Skeletal muscle cell (primary cell): ENCODE measurements at regions not wholly inside any gene's neighbourhood (a gene's known extent, or its start where the extent isn't known, plus 50 kb on each side); places are given as distances from the start of the nearest gene placed in this dataset.
"Not testable (repeated sequence)": the region's sequence is repeated elsewhere in the genome, so short reads cannot be mapped to it uniquely, and the experiment has no call there.

Experiments
- DNase-seq: peaks from one replicate; pipeline ENCODE4 v3.0.0-alpha.2; 2010; ENCODE audit warnings: low read depth
- H3K4me3 ChIP-seq: 2 replicates; pipeline ENCODE4 v1.5.1; 2011; ENCODE audit warnings: low read depth, mild to moderate bottlenecking, control low read depth, low read length, moderate library complexity

GRCh38 chr16:61465285-61465684 lies 571.0 kb downstream of the CDH8 start:
- DNase-seq = no peak
- H3K4me3 ChIP-seq = no peak overlapping the region

GRCh38 chr16:61460020-61460419 lies 576.2 kb downstream of the CDH8 start:
- H3K4me3 ChIP-seq = no peak overlapping the region
- DNase-seq = no peak

GRCh38 chr16:61435346-61435745 lies 600.9 kb downstream of the CDH8 start:
- H3K4me3 ChIP-seq = no peak overlapping the region
- no peak for DNase-seq

- H3K4me3 ChIP-seq = no peak overlapping the region
- DNase-seq = no peak
Observed at GRCh38 chr16:61432421-61432820, 603.8 kb downstream of the CDH8 start.

- DNase-seq = no peak
- H3K4me3 ChIP-seq = no peak overlapping the region
Observed at GRCh38 chr16:61421111-61421510, 615.1 kb downstream of the CDH8 start.

GRCh38 chr16:61419791-61420190 lies 616.4 kb downstream of the CDH8 start:
- no peak for DNase-seq

GRCh38 chr16:61418802-61419201 lies 617.4 kb downstream of the CDH8 start:
- DNase-seq, H3K4me3 ChIP-seq: not testable (repeated sequence)

More at GRCh38 chr16:61419791-61420190, 616.4 kb downstream of the CDH8 start:
- H3K4me3 ChIP-seq = no peak overlapping the region

GRCh38 chr16:61415126-61415525 lies 621.1 kb downstream of the CDH8 start:
- DNase-seq = no peak
- no peak overlapping the region for H3K4me3 ChIP-seq

- DNase-seq = no peak
- H3K4me3 ChIP-seq = no peak overlapping the region
Observed at GRCh38 chr16:61413021-61413420, 623.2 kb downstream of the CDH8 start.

- H3K4me3 ChIP-seq = no peak overlapping the region
- no peak for DNase-seq
Observed at GRCh38 chr16:61412562-61412961, 623.7 kb downstream of the CDH8 start.

GRCh38 chr16:61409604-61410003 lies 626.6 kb downstream of the CDH8 start:
- no peak for DNase-seq
- no peak overlapping the region for H3K4me3 ChIP-seq

GRCh38 chr16:61403386-61403785 lies 632.9 kb downstream of the CDH8 start:
- no peak overlapping the region for H3K4me3 ChIP-seq
- DNase-seq = no peak

GRCh38 chr16:61391896-61392295 lies 644.3 kb downstream of the CDH8 start:
- H3K4me3 ChIP-seq = no peak overlapping the region
- DNase-seq = no peak

- H3K4me3 ChIP-seq = no peak overlapping the region
- no peak for DNase-seq
Observed at GRCh38 chr16:61390965-61391637, 645.1 kb downstream of the CDH8 start.

- no peak for DNase-seq
Observed at GRCh38 chr16:61385392-61386071, 650.7 kb downstream of the CDH8 start.

GRCh38 chr16:61382435-61382834 lies 653.8 kb downstream of the CDH8 start:
- H3K4me3 ChIP-seq = no peak overlapping the region
- no peak for DNase-seq

More at GRCh38 chr16:61385392-61386071, 650.7 kb downstream of the CDH8 start:
- no peak overlapping the region for H3K4me3 ChIP-seq

- no peak overlapping the region for H3K4me3 ChIP-seq
- DNase-seq = no peak
Observed at GRCh38 chr16:61379311-61379710, 656.9 kb downstream of the CDH8 start.

- no peak overlapping the region for H3K4me3 ChIP-seq
- DNase-seq = no peak
Observed at GRCh38 chr16:61374071-61374470, 662.2 kb downstream of the CDH8 start.

- H3K4me3 ChIP-seq = no peak overlapping the region
Observed at GRCh38 chr16:61371881-61372280, 664.4 kb downstream of the CDH8 start.

GRCh38 chr16:61371388-61371787 lies 664.9 kb downstream of the CDH8 start:
- no peak overlapping the region for H3K4me3 ChIP-seq
- no peak for DNase-seq

More at GRCh38 chr16:61371881-61372280, 664.4 kb downstream of the CDH8 start:
- DNase-seq = no peak

GRCh38 chr16:61370564-61370963 lies 665.7 kb downstream of the CDH8 start:
- no peak overlapping the region for H3K4me3 ChIP-seq

More at GRCh38 chr16:61370564-61370963, 665.7 kb downstream of the CDH8 start:
- no peak for DNase-seq
